GM23338 (cell line): ENCODE measurements at regions not wholly inside any gene's neighbourhood (a gene's known extent, or its start where the extent isn't known, plus 50 kb on each side); places are given as distances from the start of the nearest gene placed in this dataset.

Experiments used
- CREB1 ChIP-seq: fragments of 250-450 bp; sonication (Bioruptor Pico); IDR thresholded peaks from 2 replicates; pipeline ENCODE4 v1.5.0; 2020; ENCODE audit warnings: low read depth, mild to moderate bottlenecking, moderate library complexity
- EZH2 ChIP-seq: fragments of 200-600 bp; sonication (generic); IDR thresholded peaks from one replicate; pipeline ENCODE4 v1.8.0; 2017; ENCODE audit warnings: antibody characterized with exemption, mild to moderate bottlenecking, low read depth; ENCODE audit not compliant: unreplicated experiment
- EZH2phosphoT487 ChIP-seq: fragments of 200-600 bp; sonication (generic); IDR thresholded peaks from one replicate; pipeline ENCODE4 v1.8.1; 2018; ENCODE audit warnings: antibody characterized with exemption; ENCODE audit not compliant: unreplicated experiment
- POLR2AphosphoS5 ChIP-seq: IDR thresholded peaks from 2 replicates; pipeline ENCODE4 v1.6.1; 2016; ENCODE audit warnings: antibody characterized with exemption, low read depth
- TF ChIP-seq, protein P1 (sequence below), 2 experiments: fragments of 200-600 bp in 1 of 2; sonication (generic) in 1 of 2; conservative IDR thresholded peaks; 2 replicates each; pipeline versions ENCODE4 v1.5.1 to v1.6.1; 2016 to 2017; ENCODE audit warnings: antibody characterized with exemption in 2 of 2, low read depth in 2 of 2, mild to moderate bottlenecking in 2 of 2, moderate library complexity in 1 of 2
- TF ChIP-seq, protein P2 (sequence below): IDR thresholded peaks from one replicate; pipeline ENCODE4 v1.6.1; 2018; ENCODE audit warnings: antibody characterized with exemption; ENCODE audit not compliant: unreplicated experiment
- TF ChIP-seq, protein P3 (sequence below): IDR thresholded peaks from 2 replicates; pipeline ENCODE4 v1.6.1; 2016; ENCODE audit warnings: antibody characterized with exemption

DNA sequence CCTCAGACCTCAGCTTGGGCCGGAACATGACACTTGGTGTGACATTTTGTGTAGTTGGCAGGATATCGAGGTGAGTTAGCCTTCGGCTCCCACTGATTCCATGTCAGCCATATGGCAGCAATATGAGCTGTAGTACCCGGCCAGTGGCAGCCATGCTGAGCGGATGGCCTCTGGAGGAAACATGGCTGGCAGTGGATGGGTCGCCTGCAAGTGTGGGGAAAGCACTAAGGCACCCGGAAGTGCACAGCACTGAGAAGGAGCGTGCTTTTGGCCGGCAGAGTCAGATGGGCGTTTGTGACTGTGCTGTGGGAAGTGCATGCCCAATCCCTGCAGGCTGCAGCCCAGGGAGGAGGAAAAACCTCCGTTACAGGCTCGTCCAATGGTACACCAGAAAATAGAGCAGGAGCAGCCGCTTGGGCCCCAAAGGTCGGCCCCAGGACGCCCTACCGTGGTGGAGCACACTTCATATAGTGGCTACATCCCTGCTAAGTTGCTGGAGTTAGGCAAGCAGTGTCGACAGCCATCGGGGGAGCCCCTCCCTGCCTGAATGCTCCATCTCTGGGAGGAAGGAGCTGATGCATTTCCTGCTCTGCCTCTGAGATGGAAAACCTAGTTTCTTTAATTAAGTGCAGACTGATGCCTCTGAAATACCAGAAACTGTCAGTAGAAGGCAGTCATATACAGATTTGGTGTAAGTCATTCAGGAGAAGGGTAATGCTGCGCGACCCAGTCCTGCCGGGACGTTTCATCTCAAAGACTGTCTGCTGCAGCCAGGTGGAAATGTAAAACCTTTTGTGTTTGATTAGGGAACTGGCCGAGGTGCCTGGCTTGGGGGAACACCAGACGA, 2185.8 kb upstream of the ACO1 start:
- TF ChIP-seq, protein P1, sequence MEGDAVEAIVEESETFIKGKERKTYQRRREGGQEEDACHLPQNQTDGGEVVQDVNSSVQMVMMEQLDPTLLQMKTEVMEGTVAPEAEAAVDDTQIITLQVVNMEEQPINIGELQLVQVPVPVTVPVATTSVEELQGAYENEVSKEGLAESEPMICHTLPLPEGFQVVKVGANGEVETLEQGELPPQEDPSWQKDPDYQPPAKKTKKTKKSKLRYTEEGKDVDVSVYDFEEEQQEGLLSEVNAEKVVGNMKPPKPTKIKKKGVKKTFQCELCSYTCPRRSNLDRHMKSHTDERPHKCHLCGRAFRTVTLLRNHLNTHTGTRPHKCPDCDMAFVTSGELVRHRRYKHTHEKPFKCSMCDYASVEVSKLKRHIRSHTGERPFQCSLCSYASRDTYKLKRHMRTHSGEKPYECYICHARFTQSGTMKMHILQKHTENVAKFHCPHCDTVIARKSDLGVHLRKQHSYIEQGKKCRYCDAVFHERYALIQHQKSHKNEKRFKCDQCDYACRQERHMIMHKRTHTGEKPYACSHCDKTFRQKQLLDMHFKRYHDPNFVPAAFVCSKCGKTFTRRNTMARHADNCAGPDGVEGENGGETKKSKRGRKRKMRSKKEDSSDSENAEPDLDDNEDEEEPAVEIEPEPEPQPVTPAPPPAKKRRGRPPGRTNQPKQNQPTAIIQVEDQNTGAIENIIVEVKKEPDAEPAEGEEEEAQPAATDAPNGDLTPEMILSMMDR (conservative IDR thresholded peaks at IDR 0.05; ENCODE audit: low read depth in 2 of 2): peak in 1 of 2 experiments; percentile 33; a peak in 1 of 4 replicates
- TF ChIP-seq POLR2AphosphoS5 (no peak), EZH2 (no peak), CREB1 (CRISPR knock-in tag) (no peak), EZH2phosphoT487 (no peak)
- TF ChIP-seq, protein P2, sequence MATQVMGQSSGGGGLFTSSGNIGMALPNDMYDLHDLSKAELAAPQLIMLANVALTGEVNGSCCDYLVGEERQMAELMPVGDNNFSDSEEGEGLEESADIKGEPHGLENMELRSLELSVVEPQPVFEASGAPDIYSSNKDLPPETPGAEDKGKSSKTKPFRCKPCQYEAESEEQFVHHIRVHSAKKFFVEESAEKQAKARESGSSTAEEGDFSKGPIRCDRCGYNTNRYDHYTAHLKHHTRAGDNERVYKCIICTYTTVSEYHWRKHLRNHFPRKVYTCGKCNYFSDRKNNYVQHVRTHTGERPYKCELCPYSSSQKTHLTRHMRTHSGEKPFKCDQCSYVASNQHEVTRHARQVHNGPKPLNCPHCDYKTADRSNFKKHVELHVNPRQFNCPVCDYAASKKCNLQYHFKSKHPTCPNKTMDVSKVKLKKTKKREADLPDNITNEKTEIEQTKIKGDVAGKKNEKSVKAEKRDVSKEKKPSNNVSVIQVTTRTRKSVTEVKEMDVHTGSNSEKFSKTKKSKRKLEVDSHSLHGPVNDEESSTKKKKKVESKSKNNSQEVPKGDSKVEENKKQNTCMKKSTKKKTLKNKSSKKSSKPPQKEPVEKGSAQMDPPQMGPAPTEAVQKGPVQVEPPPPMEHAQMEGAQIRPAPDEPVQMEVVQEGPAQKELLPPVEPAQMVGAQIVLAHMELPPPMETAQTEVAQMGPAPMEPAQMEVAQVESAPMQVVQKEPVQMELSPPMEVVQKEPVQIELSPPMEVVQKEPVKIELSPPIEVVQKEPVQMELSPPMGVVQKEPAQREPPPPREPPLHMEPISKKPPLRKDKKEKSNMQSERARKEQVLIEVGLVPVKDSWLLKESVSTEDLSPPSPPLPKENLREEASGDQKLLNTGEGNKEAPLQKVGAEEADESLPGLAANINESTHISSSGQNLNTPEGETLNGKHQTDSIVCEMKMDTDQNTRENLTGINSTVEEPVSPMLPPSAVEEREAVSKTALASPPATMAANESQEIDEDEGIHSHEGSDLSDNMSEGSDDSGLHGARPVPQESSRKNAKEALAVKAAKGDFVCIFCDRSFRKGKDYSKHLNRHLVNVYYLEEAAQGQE: no peak
- TF ChIP-seq, protein P3, sequence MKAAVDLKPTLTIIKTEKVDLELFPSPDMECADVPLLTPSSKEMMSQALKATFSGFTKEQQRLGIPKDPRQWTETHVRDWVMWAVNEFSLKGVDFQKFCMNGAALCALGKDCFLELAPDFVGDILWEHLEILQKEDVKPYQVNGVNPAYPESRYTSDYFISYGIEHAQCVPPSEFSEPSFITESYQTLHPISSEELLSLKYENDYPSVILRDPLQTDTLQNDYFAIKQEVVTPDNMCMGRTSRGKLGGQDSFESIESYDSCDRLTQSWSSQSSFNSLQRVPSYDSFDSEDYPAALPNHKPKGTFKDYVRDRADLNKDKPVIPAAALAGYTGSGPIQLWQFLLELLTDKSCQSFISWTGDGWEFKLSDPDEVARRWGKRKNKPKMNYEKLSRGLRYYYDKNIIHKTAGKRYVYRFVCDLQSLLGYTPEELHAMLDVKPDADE: no peak
